HG03378 (cell line): ENCODE measurements at regions not wholly inside any gene's neighbourhood (a gene's known extent, or its start where the extent isn't known, plus 50 kb on each side); places are given as distances from the start of the nearest gene placed in this dataset.

Experiments
- ATAC-seq: cut with Tn5 transposase; IDR thresholded peaks from one replicate; pipeline ENCODE4 v1.9.1; 2021; ENCODE audit warnings: mild to moderate bottlenecking, moderate library complexity; ENCODE audit not compliant: unreplicated experiment

- no peak for ATAC-seq
These were observed 951.4 kb downstream of the VRK1 start for GRCh38 chr14:97748616-97749015.

- no peak for ATAC-seq
These were observed 960.3 kb downstream of the VRK1 start for GRCh38 chr14:97757491-97757890.

GRCh38 chr14:97760050-97760449 lies 962.9 kb downstream of the VRK1 start:
- no peak for ATAC-seq

- ATAC-seq = no peak
These were observed 965.2 kb downstream of the VRK1 start for GRCh38 chr14:97762386-97762785.

GRCh38 chr14:97771340-97772045 lies 974.3 kb downstream of the VRK1 start:
- no peak for ATAC-seq

- no peak for ATAC-seq
These were observed 976.4 kb downstream of the VRK1 start for GRCh38 chr14:97773598-97773997.

GRCh38 chr14:97776890-97777558 lies 979.8 kb downstream of the VRK1 start:
- no peak for ATAC-seq

- ATAC-seq = no peak
These were observed 980.6 kb downstream of the VRK1 start for GRCh38 chr14:97777622-97778355.

- no peak for ATAC-seq
These were observed 982.0 kb downstream of the VRK1 start for GRCh38 chr14:97779140-97779539.

- no peak for ATAC-seq
These were observed 983.6 kb downstream of the VRK1 start for GRCh38 chr14:97780804-97781203.

GRCh38 chr14:97781961-97782360 lies 984.8 kb downstream of the VRK1 start:
- no peak for ATAC-seq

GRCh38 chr14:97782871-97783414 lies 985.8 kb downstream of the VRK1 start:
- ATAC-seq = no peak

GRCh38 chr14:97785495-97785894 lies 988.3 kb downstream of the VRK1 start:
- ATAC-seq = no peak

GRCh38 chr14:97788364-97788763 lies 991.2 kb downstream of the VRK1 start:
- no peak for ATAC-seq

- ATAC-seq = no peak
These were observed 991.8 kb downstream of the VRK1 start for GRCh38 chr14:97788846-97789526.

- ATAC-seq = no peak
These were observed 993.9 kb downstream of the VRK1 start for GRCh38 chr14:97791072-97791471.

GRCh38 chr14:97791906-97792305 lies 994.7 kb downstream of the VRK1 start:
- no peak for ATAC-seq

GRCh38 chr14:97796511-97796910 lies 999.3 kb downstream of the VRK1 start:
- ATAC-seq = no peak

GRCh38 chr14:97798176-97798575 lies 1001.0 kb downstream of the VRK1 start:
- no peak for ATAC-seq

- no peak for ATAC-seq
These were observed 1005.5 kb downstream of the VRK1 start for GRCh38 chr14:97802430-97803373.
